GM18861 (cell line): ENCODE measurements at regions not wholly inside any gene's neighbourhood (a gene's known extent, or its start where the extent isn't known, plus 50 kb on each side); places are given as distances from the start of the nearest gene placed in this dataset.
"Not testable (repeated sequence)": the region's sequence is repeated elsewhere in the genome, so short reads cannot be mapped to it uniquely, and the experiment has no call there.

ENCODE experiments used
- ATAC-seq: cut with Tn5 transposase; IDR thresholded peaks from one replicate; pipeline ENCODE4 v1.9.1; 2021; ENCODE audit not compliant: unreplicated experiment

GRCh38 chr7:13631207-13632049 lies 358.0 kb downstream of the ETV1 start:
- not testable (repeated sequence) for ATAC-seq

GRCh38 chr7:13633857-13634256 lies 355.6 kb downstream of the ETV1 start:
- no peak for ATAC-seq

- ATAC-seq: no peak
These were observed 350.1 kb downstream of the ETV1 start for GRCh38 chr7:13639396-13639795.

GRCh38 chr7:13641714-13642113 lies 347.8 kb downstream of the ETV1 start:
- ATAC-seq: no peak

- no peak for ATAC-seq
These were observed 338.3 kb downstream of the ETV1 start for GRCh38 chr7:13651167-13651566.

GRCh38 chr7:13656330-13656729 lies 333.1 kb downstream of the ETV1 start:
- ATAC-seq: no peak

- ATAC-seq: no peak
These were observed 316.2 kb downstream of the ETV1 start for GRCh38 chr7:13673290-13673689.

- no peak for ATAC-seq
These were observed 306.8 kb downstream of the ETV1 start for GRCh38 chr7:13682626-13683025.

GRCh38 chr7:13687500-13687899 lies 302.0 kb downstream of the ETV1 start:
- ATAC-seq: no peak

GRCh38 chr7:13692548-13692947 lies 296.9 kb downstream of the ETV1 start:
- ATAC-seq: no peak

- no peak for ATAC-seq
These were observed 287.2 kb downstream of the ETV1 start for GRCh38 chr7:13702251-13702650.

GRCh38 chr7:13708670-13709069 lies 280.8 kb downstream of the ETV1 start:
- no peak for ATAC-seq

- ATAC-seq: no peak
These were observed 276.4 kb downstream of the ETV1 start for GRCh38 chr7:13713092-13713491.

- no peak for ATAC-seq
These were observed 273.9 kb downstream of the ETV1 start for GRCh38 chr7:13715534-13715933.

GRCh38 chr7:13717031-13717430 lies 272.4 kb downstream of the ETV1 start:
- ATAC-seq: no peak

- ATAC-seq: no peak
These were observed 265.1 kb downstream of the ETV1 start for GRCh38 chr7:13724191-13724976.

- ATAC-seq: no peak
These were observed 264.4 kb downstream of the ETV1 start for GRCh38 chr7:13724977-13725566.

GRCh38 chr7:13725591-13725990 lies 263.9 kb downstream of the ETV1 start:
- ATAC-seq: no peak

GRCh38 chr7:13727279-13727678 lies 262.2 kb downstream of the ETV1 start:
- ATAC-seq: no peak

- ATAC-seq: no peak
These were observed 261.7 kb downstream of the ETV1 start for GRCh38 chr7:13727751-13728150.

GRCh38 chr7:13728430-13728829 lies 261.0 kb downstream of the ETV1 start:
- ATAC-seq: not testable (repeated sequence)

GRCh38 chr7:13731643-13732042 lies 257.8 kb downstream of the ETV1 start:
- ATAC-seq: no peak
